GM10266 (cell line): ENCODE measurements at regions not wholly inside any gene's neighbourhood (a gene's known extent, or its start where the extent isn't known, plus 50 kb on each side); places are given as distances from the start of the nearest gene placed in this dataset.

Experiments used
- DNase-seq: peaks from one replicate; pipeline ENCODE4 v3.0.0; 2012; ENCODE audit errors: extremely low spot score
- TF ChIP-seq, protein P1 (sequence below): IDR thresholded peaks from 2 replicates; pipeline ENCODE4 v1.5.1; 2012; ENCODE audit warnings: mild to moderate bottlenecking, low read depth; ENCODE audit not compliant: control insufficient read depth, insufficient read depth; ENCODE audit errors: missing control alignments

DNA sequence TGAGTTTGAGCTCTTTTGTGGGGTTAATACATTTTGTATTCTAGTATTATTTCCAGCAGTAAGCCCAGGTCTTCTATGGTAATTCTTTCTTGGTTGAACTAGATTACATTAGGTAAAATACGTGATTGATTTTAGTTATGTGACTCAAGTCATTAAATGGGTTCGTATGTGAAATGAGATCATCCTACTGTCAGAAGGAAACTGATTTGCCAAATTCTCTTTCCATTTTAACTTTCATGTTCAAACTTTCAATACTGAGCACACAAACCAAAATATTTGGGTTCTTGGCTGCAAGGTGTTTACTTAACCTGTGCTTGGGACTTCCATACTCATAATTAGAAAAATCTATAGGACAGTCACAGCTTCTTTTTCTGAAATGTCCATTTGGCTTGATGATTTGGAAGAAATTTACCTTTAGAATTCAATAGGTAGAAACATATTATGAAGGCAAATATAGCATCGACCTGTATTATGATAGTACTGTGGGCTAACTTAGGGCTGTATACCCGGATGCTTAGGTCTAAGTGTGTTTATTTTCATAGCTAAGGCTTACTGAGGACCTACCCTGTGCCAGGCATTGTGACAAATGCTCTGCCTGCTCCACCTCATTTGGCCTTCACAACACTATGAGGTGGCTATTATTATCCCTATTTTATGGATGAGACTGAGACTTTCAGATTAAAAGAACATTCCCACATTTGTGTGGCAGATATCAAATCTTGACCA, 631.8 kb upstream of the GRM7 start:
- TF ChIP-seq, protein P1, sequence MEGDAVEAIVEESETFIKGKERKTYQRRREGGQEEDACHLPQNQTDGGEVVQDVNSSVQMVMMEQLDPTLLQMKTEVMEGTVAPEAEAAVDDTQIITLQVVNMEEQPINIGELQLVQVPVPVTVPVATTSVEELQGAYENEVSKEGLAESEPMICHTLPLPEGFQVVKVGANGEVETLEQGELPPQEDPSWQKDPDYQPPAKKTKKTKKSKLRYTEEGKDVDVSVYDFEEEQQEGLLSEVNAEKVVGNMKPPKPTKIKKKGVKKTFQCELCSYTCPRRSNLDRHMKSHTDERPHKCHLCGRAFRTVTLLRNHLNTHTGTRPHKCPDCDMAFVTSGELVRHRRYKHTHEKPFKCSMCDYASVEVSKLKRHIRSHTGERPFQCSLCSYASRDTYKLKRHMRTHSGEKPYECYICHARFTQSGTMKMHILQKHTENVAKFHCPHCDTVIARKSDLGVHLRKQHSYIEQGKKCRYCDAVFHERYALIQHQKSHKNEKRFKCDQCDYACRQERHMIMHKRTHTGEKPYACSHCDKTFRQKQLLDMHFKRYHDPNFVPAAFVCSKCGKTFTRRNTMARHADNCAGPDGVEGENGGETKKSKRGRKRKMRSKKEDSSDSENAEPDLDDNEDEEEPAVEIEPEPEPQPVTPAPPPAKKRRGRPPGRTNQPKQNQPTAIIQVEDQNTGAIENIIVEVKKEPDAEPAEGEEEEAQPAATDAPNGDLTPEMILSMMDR = no peak
- peak; percentile 15 for DNase-seq

DNA sequence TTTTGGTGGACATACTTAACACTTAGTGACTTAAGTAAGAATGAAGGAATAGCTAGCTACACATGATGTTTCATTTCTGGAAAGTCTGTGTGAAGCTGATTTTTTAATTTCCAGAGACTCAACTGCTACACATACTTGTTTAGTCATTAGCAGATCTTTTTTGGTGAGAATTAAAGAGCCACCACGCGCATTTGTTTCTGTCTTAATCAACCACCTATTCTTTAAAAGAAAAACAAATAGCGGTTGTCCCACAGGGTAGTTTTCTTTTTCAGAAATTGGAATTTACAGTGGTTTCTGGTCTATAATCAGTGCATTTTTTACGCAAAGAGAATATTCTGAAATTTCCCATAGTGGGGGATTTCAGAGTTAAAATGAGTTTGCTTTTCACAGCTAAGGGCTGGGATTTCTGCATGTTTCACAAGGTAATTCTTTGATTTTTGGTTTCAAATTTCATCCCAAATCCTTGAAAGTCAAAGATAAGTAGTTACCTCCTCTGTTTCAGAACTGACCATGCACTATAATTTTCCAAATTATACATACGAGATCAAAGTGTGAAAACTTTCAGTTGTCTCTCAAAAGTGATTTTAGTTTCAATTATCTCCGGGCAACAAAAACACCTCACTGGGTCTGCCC, 631.0 kb upstream of the GRM7 start:
- DNase-seq = no peak
- TF ChIP-seq, protein P1 = no peak

DNA sequence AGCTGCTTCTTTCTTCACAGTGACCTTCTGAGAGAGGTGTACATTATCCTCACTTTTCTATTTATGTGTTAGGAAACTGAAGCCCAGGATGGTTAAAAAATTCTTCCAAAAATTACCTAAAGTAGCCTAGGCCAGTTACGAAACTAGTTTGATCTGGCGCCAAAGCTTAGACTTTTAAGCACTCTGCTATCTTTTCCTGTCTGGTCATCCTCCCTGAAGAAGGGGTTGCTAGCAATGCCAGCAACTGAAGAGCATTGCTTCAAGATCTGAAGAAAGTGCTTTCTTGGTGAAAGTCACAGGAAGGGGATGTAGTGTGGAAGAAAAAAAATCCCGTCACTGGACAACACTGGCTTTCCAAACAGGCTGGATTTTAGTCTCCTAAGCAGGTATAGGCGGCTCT, 618.8 kb upstream of the GRM7 start:
- TF ChIP-seq, protein P1 = no peak
- DNase-seq = no peak

DNA sequence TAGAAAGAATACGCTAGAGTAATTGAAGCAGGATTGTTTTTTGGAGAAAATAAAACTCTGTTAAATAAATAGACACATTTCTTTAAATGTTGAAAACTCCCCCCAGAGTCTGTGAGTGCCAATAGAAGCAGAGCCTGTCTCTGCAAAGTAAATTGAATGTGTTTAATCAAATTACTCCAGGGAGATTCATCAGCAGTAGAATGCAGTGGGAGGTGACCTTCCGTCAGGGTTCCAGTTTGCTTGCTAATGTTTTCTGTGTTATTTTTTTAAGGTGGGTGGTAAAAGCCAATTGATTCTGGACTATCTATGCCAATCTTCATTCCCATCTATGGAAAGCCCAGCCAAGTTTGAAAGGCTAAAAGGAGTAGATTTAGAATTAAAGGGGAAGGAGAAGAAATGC, 612.4 kb upstream of the GRM7 start:
- TF ChIP-seq, protein P1 = no peak
- no peak for DNase-seq

DNA sequence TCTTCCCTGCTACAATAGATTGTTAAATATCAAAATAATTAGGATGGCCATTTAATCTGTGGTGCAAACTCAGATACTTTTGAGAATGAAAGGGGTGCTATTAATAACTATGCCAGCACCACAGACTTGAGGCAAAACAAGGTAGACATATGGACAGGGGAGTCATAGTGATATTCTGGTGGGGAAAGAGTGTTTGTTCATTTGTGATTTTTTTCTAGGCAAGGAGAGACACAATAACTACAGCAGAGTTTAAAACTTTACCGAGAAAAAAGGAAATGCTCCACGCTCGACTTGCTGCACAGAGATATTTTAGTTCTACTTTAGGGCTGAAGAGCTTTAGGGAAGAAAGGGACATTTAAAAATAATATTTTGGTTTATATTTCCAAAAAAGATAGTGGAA, 611.2 kb upstream of the GRM7 start:
- DNase-seq = no peak
- TF ChIP-seq, protein P1 = no peak

DNA sequence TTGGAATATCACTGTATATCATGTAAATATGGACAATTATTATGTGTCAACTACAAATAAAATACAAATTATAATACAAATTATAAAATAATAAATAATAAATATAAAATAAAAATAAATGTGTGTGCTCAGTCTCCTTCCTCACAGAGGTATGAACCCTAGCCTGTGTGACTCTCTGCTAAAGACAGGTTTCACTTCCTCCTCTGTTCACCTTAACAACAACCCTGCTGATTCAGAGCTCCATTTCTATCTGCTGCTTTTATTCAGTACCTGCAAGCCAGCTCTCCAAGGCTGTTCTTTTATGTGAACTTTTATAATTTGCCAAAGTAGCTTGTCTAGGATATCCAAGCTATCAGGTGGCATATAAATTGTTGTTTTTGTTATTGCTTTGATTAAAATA, 610.7 kb upstream of the GRM7 start:
- TF ChIP-seq, protein P1 = no peak
- peak; percentile 43 for DNase-seq

DNA sequence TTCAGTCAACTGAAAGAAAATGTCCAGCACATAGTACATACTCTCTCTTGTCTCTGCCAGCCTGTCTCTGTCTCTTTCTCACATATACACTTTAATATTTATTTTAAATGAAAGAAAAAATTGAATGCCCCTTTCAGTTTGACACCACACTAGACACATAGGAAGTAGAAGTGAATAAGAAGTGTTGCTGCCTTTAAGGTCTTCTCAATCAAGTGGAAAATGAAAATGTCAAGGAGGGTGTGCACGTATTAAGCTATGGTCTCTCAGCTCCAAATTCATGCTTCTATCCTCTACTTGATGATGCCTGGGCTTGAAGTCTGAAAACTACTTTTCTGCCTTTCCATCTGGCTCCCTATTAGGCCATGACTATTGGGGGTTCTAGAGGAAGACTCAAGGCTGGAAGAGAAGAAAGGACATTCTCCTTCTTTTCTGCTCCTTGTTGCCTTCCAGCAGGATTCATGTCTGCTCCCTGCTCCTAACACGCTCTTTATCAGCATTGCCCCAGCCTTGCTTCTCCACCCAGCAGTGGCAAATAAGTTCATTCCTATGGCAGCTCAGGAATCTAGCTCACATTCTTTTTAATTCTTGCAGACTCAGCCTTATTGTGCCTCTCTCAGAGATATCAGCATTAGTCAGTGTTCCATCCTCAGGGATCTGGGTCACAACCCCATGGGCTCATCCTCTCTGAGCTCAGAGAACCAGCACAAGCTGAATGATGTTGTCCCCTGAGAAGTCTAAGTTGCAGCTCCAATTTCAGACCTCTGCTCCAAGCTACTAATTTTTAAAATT, 609.1 kb upstream of the GRM7 start:
- TF ChIP-seq, protein P1 = no peak
- DNase-seq = no peak
